Peyer's patch (tissue), 4 donors: ENCODE measurements at regions not wholly inside any gene's neighbourhood (a gene's known extent, or its start where the extent isn't known, plus 50 kb on each side); places are given as distances from the start of the nearest gene placed in this dataset.

Source experiments
- CTCF ChIP-seq, 6 experiments: fragments of 450-650 bp in 4 of 6; fragments of 200-600 bp in 2 of 6; sonication (generic) in 1 of 6; IDR thresholded peaks; one replicate each; pipeline ENCODE4 v1.5.1; 2017 to 2019; ENCODE audit warnings: antibody characterized with exemption in 6 of 6, mild to moderate bottlenecking in 3 of 6, moderate library complexity in 1 of 6
- POLR2A ChIP-seq, 2 donors: fragments of 450-650 bp; IDR thresholded peaks; one replicate each; pipeline ENCODE4 v1.5.1; 2017; ENCODE audit warnings: antibody characterized with exemption in 2 of 2, mild to moderate bottlenecking in 2 of 2, moderate library complexity in 2 of 2

GRCh38 chr11:43554148-43554473, 126.4 kb upstream of the HSD17B12 start:
- TF ChIP-seq CTCF (IDR thresholded peaks at IDR 0.05) = no peak
- no peak for TF ChIP-seq POLR2A (IDR thresholded peaks at IDR 0.05)
